Activated CD4-positive, alpha-beta T cell treated with anti-CD3 and anti-CD28 coated beads for 36 hours (primary cell): ENCODE measurements at regions not wholly inside any gene's neighbourhood (a gene's known extent, or its start where the extent isn't known, plus 50 kb on each side); places are given as distances from the start of the nearest gene placed in this dataset.
"Not testable (repeated sequence)": the region's sequence is repeated elsewhere in the genome, so short reads cannot be mapped to it uniquely, and the experiment has no call there.

Experiments used
- ATAC-seq: fragments of 200-7000 bp; cut with Tn5 transposase; one replicate; pipeline ENCODE4 v1.10.0; 2021; ENCODE audit warnings: mild to moderate bottlenecking, moderate library complexity
- CTCF ChIA-PET: fragments of 350-600 bp; sonication (Branson Sonifier 250); formaldehyde crosslinking; loops from one replicate; lab custom pipeline; 2021; ENCODE audit warnings: antibody characterized with exemption; lab: Charles Lee
- POLR2A ChIA-PET: fragments of 350-600 bp; sonication (Branson Sonifier 250); formaldehyde crosslinking; loops from one replicate; lab custom pipeline; 2021; ENCODE audit warnings: antibody characterized with exemption, inconsistent platforms; lab: Charles Lee
- DNase-seq: peaks from one replicate; pipeline ENCODE4 v3.0.0-alpha.2; 2020
- H3K27ac Mint-ChIP-seq: one replicate; pipeline ENCODE4 v1.8.0; 2021; ENCODE audit warnings: mixed read lengths
- H3K27me3 Mint-ChIP-seq: one replicate; pipeline ENCODE4 v1.8.0; 2021; ENCODE audit warnings: mixed read lengths
- H3K36me3 Mint-ChIP-seq: one replicate; pipeline ENCODE4 v1.8.0; 2021; ENCODE audit warnings: low read depth, mixed read lengths
- H3K4me1 Mint-ChIP-seq: one replicate; pipeline ENCODE4 v1.8.0; 2021; ENCODE audit warnings: mixed read lengths
- H3K4me3 Mint-ChIP-seq: one replicate; pipeline ENCODE4 v1.8.0; 2021; ENCODE audit warnings: mild to moderate bottlenecking, moderate library complexity, mixed read lengths
- H3K9me3 Mint-ChIP-seq: one replicate; pipeline ENCODE4 v1.8.0; 2021; ENCODE audit warnings: low read depth, mixed read lengths
- intact Hi-C, 2 experiments: fragments of 100-400 bp; cut with DNase I in 1 of 2; cut with micrococcal nuclease in 1 of 2; formaldehyde crosslinking; loops; one replicate each; pipeline versions ENCODE4 v1.14.2 to v1.15.1; 2022 to 2024; cut with DNase I, micrococcal nuclease

DNA sequence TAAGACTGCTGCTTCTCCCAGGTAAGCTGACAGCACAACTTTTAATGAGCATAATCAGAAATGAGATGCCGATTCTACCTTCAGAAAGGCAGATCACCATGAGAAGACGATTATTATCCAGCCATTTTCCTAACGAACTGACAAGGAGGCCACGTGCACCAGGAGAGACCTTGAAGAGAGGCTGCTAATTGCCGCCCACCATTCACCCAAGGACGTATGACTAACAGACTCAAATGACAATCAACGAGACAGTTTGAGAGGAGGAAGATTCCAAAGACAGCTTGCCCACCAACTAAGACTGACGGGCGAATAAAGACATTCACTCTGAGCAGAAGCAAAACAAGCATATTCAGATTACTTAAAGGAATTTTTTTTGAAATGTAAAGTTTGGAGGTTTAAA, 301.9 kb upstream of the TAC1 start:
- ATAC-seq (no peak), DNase-seq (no peak)
- Mint-ChIP-seq H3K4me3 (no peak overlapping the region), H3K4me1 (no peaks in the 10 kb centered on the region), H3K27ac (no peak overlapping the region), H3K27me3 (no peaks in the 10 kb centered on the region), H3K36me3 (no peaks in the 10 kb centered on the region), H3K9me3 (no peaks in the 10 kb centered on the region)
- ChIA-PET POLR2A (no interaction called here), CTCF (interaction anchor here (0.6 kb wide), 1 partner anchor 183 kb away, joined by 3 read pairs; no protein-coding TSS in a partner anchor)
- intact Hi-C loops: no loop called here

DNA sequence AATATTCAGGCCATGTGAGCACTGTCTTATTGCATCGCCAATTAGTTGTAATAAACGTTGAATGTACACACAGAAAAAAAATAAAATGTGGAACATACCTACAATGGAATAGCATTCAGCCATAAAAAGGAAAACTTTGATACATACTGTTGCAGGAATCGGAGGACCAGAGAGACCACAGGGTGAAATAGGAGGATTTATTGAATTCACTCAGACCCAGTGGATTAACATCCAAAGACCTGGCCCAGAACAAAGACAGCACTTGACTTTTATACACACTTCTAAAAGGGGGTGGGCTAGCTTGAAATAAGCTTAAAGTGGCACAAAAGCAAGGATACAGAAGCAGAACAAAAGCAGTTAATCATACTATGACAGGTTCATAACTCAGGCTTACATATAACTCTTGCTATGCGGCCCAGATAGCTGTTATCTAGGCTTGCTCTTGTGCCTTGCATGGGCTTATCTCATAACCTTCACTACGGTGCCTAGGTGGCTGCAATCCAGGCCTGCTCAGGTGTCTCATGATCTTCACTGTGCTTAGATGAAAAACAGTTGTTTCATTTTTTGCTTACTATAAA, 292.2 kb upstream of the TAC1 start:
- Mint-ChIP-seq H3K36me3 (no peaks in the 10 kb centered on the region), H3K27me3 (peaks cover 2% of the 10 kb centered on the region), H3K27ac (no peak overlapping the region), H3K4me1 (no peaks in the 10 kb centered on the region), H3K4me3 (no peak overlapping the region), H3K9me3 (peaks cover 17% of the 10 kb centered on the region)
- POLR2A ChIA-PET: no interaction called here
- no peak for DNase-seq
- no peak for ATAC-seq
- intact Hi-C loops: no loop called here
- CTCF ChIA-PET: no interaction called here

DNA sequence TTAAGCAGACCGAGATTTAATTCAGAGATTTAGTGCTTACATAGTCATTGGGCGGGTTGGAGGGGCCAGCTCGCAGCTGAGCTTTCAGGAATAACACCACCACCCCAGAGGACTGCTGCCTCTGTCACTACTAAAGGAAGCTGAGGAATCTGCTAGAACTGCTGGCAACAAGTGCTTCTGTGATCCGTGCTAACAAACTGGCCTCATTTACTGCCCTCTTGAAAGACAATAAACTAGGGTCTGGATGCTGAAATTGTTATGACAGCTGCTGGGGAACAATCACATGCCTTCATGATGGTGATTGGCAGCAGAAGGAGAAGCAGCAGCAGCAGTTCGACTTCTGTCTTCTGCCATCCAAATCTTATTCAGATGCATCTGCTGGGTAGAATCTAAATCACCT, 285.5 kb upstream of the TAC1 start:
- POLR2A ChIA-PET: no interaction called here
- DNase-seq: no peak
- no peaks in the 10 kb centered on the region for H3K4me1 Mint-ChIP-seq
- no peak for ATAC-seq
- H3K4me3 Mint-ChIP-seq: no peak overlapping the region
- H3K27me3 Mint-ChIP-seq: no peaks in the 10 kb centered on the region
- intact Hi-C loops: no loop called here
- peaks cover 1% of the 10 kb centered on the region for H3K9me3 Mint-ChIP-seq
- H3K36me3 Mint-ChIP-seq: no peaks in the 10 kb centered on the region
- CTCF ChIA-PET: no interaction called here
- H3K27ac Mint-ChIP-seq: no peak overlapping the region

DNA sequence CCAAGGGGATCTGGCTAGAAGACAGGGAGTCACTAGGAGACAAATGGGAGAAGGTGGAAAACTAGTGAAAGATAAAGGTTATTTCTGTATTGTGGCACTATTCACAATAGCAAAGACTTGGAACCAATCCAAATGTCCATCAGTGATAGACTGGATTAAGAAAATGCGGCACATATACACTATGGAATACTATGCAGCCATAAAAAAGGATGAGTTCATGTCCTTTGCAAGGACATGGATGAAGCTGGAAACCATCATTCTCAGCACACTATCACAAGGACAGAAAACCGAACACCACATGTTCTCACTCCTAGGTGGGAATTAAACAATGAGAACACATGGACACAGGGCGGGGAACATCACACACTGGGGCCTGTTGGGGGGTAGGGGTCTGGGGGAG, 282.4 kb upstream of the TAC1 start:
- DNase-seq, H3K36me3 Mint-ChIP-seq, H3K4me1 Mint-ChIP-seq, CTCF ChIA-PET, H3K4me3 Mint-ChIP-seq, H3K9me3 Mint-ChIP-seq, POLR2A ChIA-PET, ATAC-seq, H3K27ac Mint-ChIP-seq, intact Hi-C loops, H3K27me3 Mint-ChIP-seq: not testable (repeated sequence)

DNA sequence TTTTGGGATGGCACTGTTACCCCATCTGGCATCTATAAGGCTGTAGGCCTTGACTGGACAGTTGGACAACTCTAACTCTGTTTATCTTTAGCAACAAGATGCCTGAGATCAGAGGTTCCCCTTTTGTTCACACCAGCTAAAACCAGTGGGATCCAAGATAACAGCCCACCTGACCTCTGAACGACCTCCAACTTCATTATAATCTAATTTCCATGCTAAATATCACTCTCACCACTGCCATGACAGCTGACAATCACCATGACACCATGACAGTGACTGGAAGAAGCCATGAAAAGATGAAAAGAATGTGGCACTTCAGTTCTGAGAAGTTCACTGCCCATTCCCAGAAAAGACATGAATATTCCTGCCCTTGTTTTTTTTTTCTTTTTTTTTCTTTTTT, 281.4 kb upstream of the TAC1 start:
- CTCF ChIA-PET: no interaction called here
- POLR2A ChIA-PET: no interaction called here
- Mint-ChIP-seq H3K4me1 (no peaks in the 10 kb centered on the region), H3K9me3 (peaks cover 1% of the 10 kb centered on the region), H3K27me3 (peaks cover 2% of the 10 kb centered on the region), H3K4me3 (no peak overlapping the region), H3K36me3 (no peaks in the 10 kb centered on the region), H3K27ac (no peak overlapping the region)
- intact Hi-C loops: no loop called here
- ATAC-seq: no peak
- no peak for DNase-seq

DNA sequence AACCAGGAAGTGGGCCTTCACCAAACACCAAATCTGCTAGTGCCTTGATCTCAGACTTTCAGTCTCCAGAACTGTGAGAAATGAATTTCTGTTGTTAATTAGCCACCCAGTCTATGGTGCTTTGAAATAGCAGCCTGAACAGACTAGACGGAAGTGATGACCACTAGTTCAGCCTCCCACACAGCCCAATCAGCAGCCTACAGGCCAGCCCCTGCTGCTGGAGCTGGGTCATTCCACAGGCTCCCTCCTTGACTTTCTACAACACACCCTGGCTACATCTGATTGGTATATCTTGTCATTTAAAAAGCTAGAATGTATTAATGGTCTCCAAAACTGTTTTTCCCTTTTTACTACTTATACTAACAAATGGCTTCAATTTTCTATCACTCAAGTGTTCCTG, 277.2 kb upstream of the TAC1 start:
- intact Hi-C loops: no loop called here
- H3K27me3 Mint-ChIP-seq: peaks cover 4% of the 10 kb centered on the region
- H3K36me3 Mint-ChIP-seq: no peaks in the 10 kb centered on the region
- ATAC-seq: no peak
- H3K4me1 Mint-ChIP-seq: no peaks in the 10 kb centered on the region
- peaks cover 1% of the 10 kb centered on the region for H3K9me3 Mint-ChIP-seq
- ChIA-PET CTCF (no interaction called here), POLR2A (interaction anchor here (0.5 kb wide), 1 partner anchor 179 kb away, joined by 4 read pairs; no protein-coding TSS in a partner anchor)
- H3K27ac Mint-ChIP-seq: no peak overlapping the region
- no peak for DNase-seq
- H3K4me3 Mint-ChIP-seq: no peak overlapping the region

DNA sequence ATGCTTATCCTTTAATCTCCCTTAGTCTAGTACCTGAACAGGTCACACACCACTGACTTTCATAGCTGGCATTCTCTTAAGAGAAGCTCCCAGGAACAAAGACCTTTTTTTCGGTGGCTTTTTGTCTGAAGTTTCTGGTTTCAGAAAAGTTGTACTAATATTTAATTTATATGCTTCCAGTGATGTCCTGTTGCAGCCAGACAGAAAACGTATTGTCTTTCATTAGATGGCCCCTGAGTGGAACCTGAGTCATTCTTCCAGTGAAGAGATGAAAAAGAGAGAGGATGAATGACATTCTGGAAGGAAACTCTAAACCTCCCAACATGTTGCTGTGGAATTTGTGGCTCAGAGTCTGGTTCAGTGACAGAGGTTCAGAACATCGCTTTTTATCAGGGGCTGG, 274.8 kb upstream of the TAC1 start:
- CTCF ChIA-PET: no interaction called here
- Mint-ChIP-seq H3K27me3 (peaks cover 4% of the 10 kb centered on the region), H3K36me3 (no peaks in the 10 kb centered on the region), H3K27ac (no peak overlapping the region), H3K4me1 (no peaks in the 10 kb centered on the region), H3K4me3 (no peak overlapping the region), H3K9me3 (no peaks in the 10 kb centered on the region)
- intact Hi-C loops: no loop called here
- POLR2A ChIA-PET: no interaction called here
- DNase-seq (no peak), ATAC-seq (no peak)

DNA sequence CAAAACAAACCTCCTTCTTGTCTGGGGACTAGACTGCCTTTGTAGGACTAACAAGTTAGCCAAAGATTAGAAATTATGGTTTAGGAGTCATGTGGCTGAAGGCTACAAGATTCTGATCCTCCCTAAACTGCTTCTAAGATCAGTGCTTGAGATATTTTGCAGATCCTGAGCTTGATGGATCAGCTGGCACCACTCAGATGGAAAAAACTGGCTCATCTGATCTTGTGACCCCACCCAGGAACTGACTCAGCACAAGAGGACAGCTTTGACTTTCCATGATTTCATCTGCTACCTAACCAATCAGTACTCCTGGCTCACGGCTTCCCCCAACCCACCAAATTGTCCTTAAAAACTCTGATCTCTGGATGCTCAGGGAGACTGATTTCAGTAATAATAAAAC, 271.5 kb upstream of the TAC1 start:
- H3K36me3 Mint-ChIP-seq: no peaks in the 10 kb centered on the region
- ChIA-PET CTCF (no interaction called here), POLR2A (no interaction called here)
- H3K9me3 Mint-ChIP-seq: peaks cover 2% of the 10 kb centered on the region
- H3K4me3 Mint-ChIP-seq: no peak overlapping the region
- no peak overlapping the region for H3K27ac Mint-ChIP-seq
- ATAC-seq: no peak
- intact Hi-C loops: no loop called here
- DNase-seq: no peak
- no peaks in the 10 kb centered on the region for H3K4me1 Mint-ChIP-seq
- peaks cover 2% of the 10 kb centered on the region for H3K27me3 Mint-ChIP-seq

DNA sequence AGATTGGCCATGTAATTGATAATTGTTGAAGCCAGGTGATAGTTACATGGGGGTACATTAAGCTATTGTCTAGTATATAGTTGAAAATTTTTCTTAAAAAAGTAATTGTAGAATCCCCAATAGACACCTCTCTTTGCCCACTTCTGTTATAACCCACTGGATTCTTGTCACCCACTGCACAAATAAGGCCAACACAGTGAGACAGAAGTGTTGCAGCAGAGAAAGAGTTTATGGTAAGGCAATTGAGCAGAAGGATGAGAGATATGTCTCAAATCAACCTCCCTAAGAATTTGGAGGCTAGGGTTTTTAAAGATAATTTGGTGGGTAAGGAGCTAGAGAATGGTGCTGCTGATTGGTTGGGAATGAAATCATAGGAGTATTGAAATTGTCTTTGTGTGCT, 270.3 kb upstream of the TAC1 start:
- CTCF ChIA-PET: no interaction called here
- Mint-ChIP-seq H3K4me3 (no peak overlapping the region), H3K4me1 (no peaks in the 10 kb centered on the region), H3K27ac (no peak overlapping the region), H3K36me3 (no peaks in the 10 kb centered on the region), H3K27me3 (peaks cover 2% of the 10 kb centered on the region), H3K9me3 (peaks cover 2% of the 10 kb centered on the region)
- POLR2A ChIA-PET: no interaction called here
- intact Hi-C loops: no loop called here
- DNase-seq (no peak), ATAC-seq (no peak)

DNA sequence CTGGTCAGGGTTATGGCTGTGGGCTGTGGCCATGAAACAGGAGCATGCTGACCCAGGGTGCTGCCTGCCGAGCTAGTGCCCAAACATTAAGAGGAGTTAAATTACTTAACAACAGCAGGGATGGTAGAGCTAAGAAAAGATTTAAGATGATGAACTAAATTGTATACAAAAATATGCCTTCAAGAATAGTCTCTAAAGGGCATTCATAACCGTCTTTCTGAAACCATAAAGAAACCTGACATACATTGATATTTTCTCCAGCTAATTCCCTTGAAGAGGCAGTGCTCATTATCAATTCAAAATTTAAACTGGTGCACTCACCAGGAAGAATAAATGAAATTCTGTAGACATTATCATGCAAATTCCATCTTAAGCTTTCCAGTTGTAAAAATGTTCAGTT, 265.8 kb upstream of the TAC1 start:
- ChIA-PET CTCF (interaction anchor here (0.6 kb wide), 1 partner anchor 191 kb away, joined by 3 read pairs; no protein-coding TSS in a partner anchor), POLR2A (no interaction called here)
- H3K4me3 Mint-ChIP-seq: no peak overlapping the region
- DNase-seq (no peak), ATAC-seq (no peak)
- H3K9me3 Mint-ChIP-seq: peaks cover 2% of the 10 kb centered on the region
- intact Hi-C loops: no loop called here
- no peaks in the 10 kb centered on the region for H3K4me1 Mint-ChIP-seq
- H3K27ac Mint-ChIP-seq: no peak overlapping the region
- no peaks in the 10 kb centered on the region for H3K27me3 Mint-ChIP-seq
- H3K36me3 Mint-ChIP-seq: no peaks in the 10 kb centered on the region

DNA sequence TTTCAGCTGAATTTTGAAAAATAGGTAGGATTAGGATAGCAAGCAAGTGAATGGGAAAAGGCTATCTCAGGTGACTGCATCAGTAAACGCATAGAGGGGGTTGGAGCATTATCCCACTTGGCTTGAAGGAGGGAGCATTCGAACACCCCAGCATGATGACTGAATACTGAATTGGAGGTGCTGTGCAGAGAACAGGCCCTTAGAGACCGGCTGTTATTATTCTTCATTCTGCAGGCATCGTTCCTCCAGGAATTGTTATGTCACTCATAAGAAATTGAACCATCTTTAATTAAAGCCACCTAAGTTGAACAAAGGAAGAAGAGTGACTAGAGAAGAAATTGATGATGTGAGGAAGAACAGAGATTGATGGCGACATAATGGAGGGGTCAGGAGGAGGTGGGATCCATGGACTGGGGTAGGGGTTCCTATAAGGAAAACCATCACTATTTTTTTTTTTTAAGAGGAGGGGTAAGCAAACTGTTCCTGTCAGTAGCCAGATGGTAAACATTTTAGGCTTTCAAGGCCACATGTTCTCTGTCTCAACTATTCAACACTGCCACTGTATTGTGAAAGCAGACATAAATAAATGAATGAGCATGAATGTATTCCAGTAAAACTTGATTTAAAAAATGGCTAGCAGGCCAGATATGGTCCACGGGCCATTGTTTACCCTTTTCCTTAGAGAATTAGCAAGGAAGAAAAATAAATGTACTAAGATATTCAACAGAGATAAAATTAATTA, 264.7 kb upstream of the TAC1 start:
- Mint-ChIP-seq H3K9me3 (peaks cover 2% of the 10 kb centered on the region), H3K27me3 (no peaks in the 10 kb centered on the region), H3K4me3 (no peak overlapping the region), H3K4me1 (no peaks in the 10 kb centered on the region), H3K36me3 (no peaks in the 10 kb centered on the region), H3K27ac (no peak overlapping the region)
- no peak for ATAC-seq
- POLR2A ChIA-PET: no interaction called here
- no peak for DNase-seq
- intact Hi-C loops: no loop called here
- CTCF ChIA-PET: no interaction called here

DNA sequence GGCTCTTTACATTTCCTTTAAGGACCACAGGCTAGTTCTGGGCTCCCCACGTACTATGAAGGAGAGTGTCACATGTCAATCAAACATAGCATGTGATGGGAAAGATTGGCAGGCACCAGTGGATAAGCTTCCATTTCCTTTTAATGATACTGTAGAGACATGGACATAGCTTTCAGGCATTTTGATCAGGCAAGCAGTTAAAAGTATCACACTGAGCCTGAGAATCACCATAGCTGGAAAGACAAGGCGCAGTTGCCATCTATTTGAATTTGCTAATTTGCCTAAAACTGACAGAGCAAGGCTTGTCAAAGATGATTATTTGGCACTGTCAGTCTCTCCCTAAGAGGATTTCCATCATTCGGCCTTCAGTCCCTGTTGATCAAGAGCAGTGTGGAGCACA, 263.4 kb upstream of the TAC1 start:
- Mint-ChIP-seq H3K4me1 (no peaks in the 10 kb centered on the region), H3K9me3 (no peaks in the 10 kb centered on the region), H3K27me3 (no peaks in the 10 kb centered on the region), H3K4me3 (no peak overlapping the region), H3K36me3 (no peaks in the 10 kb centered on the region), H3K27ac (no peak overlapping the region)
- ChIA-PET POLR2A (no interaction called here), CTCF (no interaction called here)
- intact Hi-C loops: no loop called here
- no peak for ATAC-seq
- no peak for DNase-seq
